OCI-LY3 (cell line): ENCODE measurements at regions not wholly inside any gene's neighbourhood (a gene's known extent, or its start where the extent isn't known, plus 50 kb on each side); places are given as distances from the start of the nearest gene placed in this dataset.

ENCODE experiments used
- H2AFZ ChIP-seq: fragments of 200-600, 300-600 bp; shearing (Covaris generic); 2 replicates; pipeline ENCODE4 v1.6.0; 2014; ENCODE audit warnings: antibody characterized with exemption, low read depth, low read length
- H3K27ac ChIP-seq: fragments of 200-600, 300-600 bp; sonication (generic); 2 replicates; pipeline ENCODE4 v1.5.1; 2014; ENCODE audit warnings: mild to moderate bottlenecking, low read length, moderate library complexity, mixed read lengths
- H3K27me3 ChIP-seq: fragments of 200-600, 300-600 bp; sonication (generic); 2 replicates; pipeline ENCODE4 v1.6.1; 2014; ENCODE audit warnings: low read depth, low read length, mixed read lengths
- H3K36me3 ChIP-seq: fragments of 200-600, 300-600 bp; sonication (generic); replicated peaks from 2 replicates; pipeline ENCODE3; 2014; ENCODE audit warnings: low read depth, low read length, mixed read lengths
- H3K4me1 ChIP-seq: fragments of 300-600, 200-600 bp; sonication (generic); 2 replicates; pipeline ENCODE4 v1.6.1; 2014; ENCODE audit warnings: low read length, mixed read lengths
- H3K4me2 ChIP-seq: fragments of 200-600, 300-600 bp; sonication (generic); 2 replicates; pipeline ENCODE4 v1.6.1; 2014; ENCODE audit warnings: low read length, mixed read lengths
- H3K4me3 ChIP-seq: fragments of 300-600, 200-600 bp; sonication (generic); 2 replicates; pipeline ENCODE4 v1.5.1; 2014; ENCODE audit warnings: antibody characterized with exemption, mild to moderate bottlenecking, low read length, moderate library complexity
- H3K79me2 ChIP-seq: fragments of 300-600, 200-600 bp; shearing (Covaris generic); 2 replicates; pipeline ENCODE4 v1.6.1; 2014; ENCODE audit warnings: mild to moderate bottlenecking, low read length, mixed read lengths
- H3K9ac ChIP-seq: fragments of 300-600, 200-600 bp; shearing (Covaris generic); 2 replicates; pipeline ENCODE4 v1.6.0; 2014; ENCODE audit warnings: mild to moderate bottlenecking, low read length, moderate library complexity
- H3K9me3 ChIP-seq: fragments of 200-600, 300-600 bp; shearing (Covaris generic); 2 replicates; pipeline ENCODE4 v1.6.1; 2014; ENCODE audit warnings: low read length, mixed read lengths; ENCODE audit not compliant: insufficient read depth
- H4K20me1 ChIP-seq: fragments of 200-600, 300-600 bp; sonication (generic); 2 replicates; pipeline ENCODE4 v1.6.1; 2016; ENCODE audit warnings: low read length, mixed read lengths; ENCODE audit not compliant: insufficient read depth
- CTCF ChIP-seq: fragments of 200-600, 300-600 bp; sonication (generic); IDR thresholded peaks from 2 replicates; pipeline ENCODE4 v1.5.1; 2014; ENCODE audit warnings: antibody characterized with exemption, low read length, low read depth
- EZH2phosphoT487 ChIP-seq: fragments of 200-600 bp; shearing (Covaris generic); IDR thresholded peaks from 2 replicates; pipeline ENCODE4 v1.6.1; 2018; ENCODE audit warnings: antibody characterized with exemption, mixed run types, low read depth

GRCh38 chr18:6575908-6576307 is 153.6 kb upstream of the ARHGAP28 start:
- H3K4me2 ChIP-seq, result no peak overlapping the region
- no peaks in the 10 kb centered on the region for H3K4me1 ChIP-seq
- no peaks in the 10 kb centered on the region for H3K9me3 ChIP-seq
- H4K20me1 ChIP-seq, result no peaks in the 10 kb centered on the region
- no peak overlapping the region for H3K27ac ChIP-seq
- no peaks in the 10 kb centered on the region for H3K27me3 ChIP-seq
- H2AFZ ChIP-seq, result no peak overlapping the region
- TF ChIP-seq EZH2phosphoT487, result no peak
- no peak for TF ChIP-seq CTCF
- no peak overlapping the region for H3K9ac ChIP-seq
- H3K79me2 ChIP-seq, result no peaks in the 10 kb centered on the region
- H3K4me3 ChIP-seq, result no peak overlapping the region
- no peaks in the 10 kb centered on the region for H3K36me3 ChIP-seq

DNA sequence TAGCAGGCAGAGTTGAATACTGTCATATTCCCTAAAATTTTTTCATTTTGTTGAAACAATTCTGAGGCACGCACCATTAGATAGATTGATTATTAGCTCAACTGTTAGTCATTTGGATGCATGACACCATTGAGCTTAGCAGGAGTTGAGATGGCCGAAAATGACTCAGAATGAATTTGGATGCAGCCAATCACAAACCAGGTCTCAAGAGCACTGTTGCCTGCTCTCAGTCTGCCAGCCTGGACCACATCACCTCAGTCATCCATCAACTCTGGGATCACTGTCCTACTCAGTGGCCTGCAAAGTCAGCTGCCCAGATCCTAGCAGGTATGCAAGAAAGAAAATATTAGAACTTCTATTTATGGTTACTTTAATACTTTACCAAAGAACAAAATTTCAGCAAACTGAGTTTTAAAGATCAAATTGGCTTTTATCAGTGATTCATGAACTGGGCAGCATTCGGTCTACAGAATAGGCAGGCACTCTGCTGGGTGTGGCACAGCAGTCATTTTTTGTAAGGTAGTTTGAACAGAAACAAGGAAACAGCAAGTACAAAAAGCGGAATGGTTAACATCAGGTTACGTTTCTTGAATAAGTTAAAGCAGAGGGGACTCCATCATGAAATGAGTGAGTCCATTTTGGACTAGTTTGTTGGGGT is 152.7 kb upstream of the ARHGAP28 start:
- no peak overlapping the region for H3K4me3 ChIP-seq
- no peak overlapping the region for H3K4me2 ChIP-seq
- H3K9me3 ChIP-seq, result no peaks in the 10 kb centered on the region
- no peak overlapping the region for H3K9ac ChIP-seq
- TF ChIP-seq EZH2phosphoT487 (no peak), CTCF (no peak)
- H3K4me1 ChIP-seq, result no peaks in the 10 kb centered on the region
- H2AFZ ChIP-seq, result no peak overlapping the region
- no peaks in the 10 kb centered on the region for H3K79me2 ChIP-seq
- H4K20me1 ChIP-seq, result no peaks in the 10 kb centered on the region
- no peaks in the 10 kb centered on the region for H3K27me3 ChIP-seq
- no peak overlapping the region for H3K27ac ChIP-seq
- H3K36me3 ChIP-seq, result no peaks in the 10 kb centered on the region

- H3K4me2 ChIP-seq, result no peak overlapping the region
- no peaks in the 10 kb centered on the region for H3K27me3 ChIP-seq
- TF ChIP-seq EZH2phosphoT487 (no peak), CTCF (no peak)
- H3K4me3 ChIP-seq, result no peak overlapping the region
- no peaks in the 10 kb centered on the region for H4K20me1 ChIP-seq
- no peaks in the 10 kb centered on the region for H3K4me1 ChIP-seq
- H3K79me2 ChIP-seq, result no peaks in the 10 kb centered on the region
- H3K9ac ChIP-seq, result no peak overlapping the region
- no peaks in the 10 kb centered on the region for H3K9me3 ChIP-seq
- H3K36me3 ChIP-seq, result no peaks in the 10 kb centered on the region
- H3K27ac ChIP-seq, result no peak overlapping the region
- no peak overlapping the region for H2AFZ ChIP-seq
Measured at GRCh38 chr18:6578686-6579085, 150.8 kb upstream of the ARHGAP28 start.

DNA sequence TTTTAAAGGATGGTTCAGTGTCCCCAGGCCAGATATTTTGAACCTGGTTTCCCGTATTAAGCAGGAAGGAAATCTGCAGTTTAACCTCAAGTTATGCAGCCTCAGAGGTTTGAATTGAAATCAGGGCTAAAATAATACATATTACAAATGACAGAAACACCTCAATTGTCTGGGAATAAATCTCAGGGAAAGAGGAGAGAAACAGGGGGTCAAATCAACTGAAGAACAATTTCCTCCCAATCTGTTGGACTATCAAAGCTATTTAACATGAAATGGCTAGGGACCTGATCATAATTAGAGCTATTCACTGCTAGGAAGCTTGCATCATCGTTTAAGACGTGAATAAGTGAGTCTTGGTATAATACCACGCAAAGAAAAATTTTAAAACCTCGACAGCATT is 150.0 kb upstream of the ARHGAP28 start:
- no peak overlapping the region for H2AFZ ChIP-seq
- H3K27ac ChIP-seq, result no peak overlapping the region
- no peaks in the 10 kb centered on the region for H3K79me2 ChIP-seq
- no peak overlapping the region for H3K9ac ChIP-seq
- TF ChIP-seq CTCF, result no peak
- TF ChIP-seq EZH2phosphoT487, result no peak
- no peaks in the 10 kb centered on the region for H3K27me3 ChIP-seq
- H4K20me1 ChIP-seq, result no peaks in the 10 kb centered on the region
- H3K9me3 ChIP-seq, result no peaks in the 10 kb centered on the region
- H3K4me3 ChIP-seq, result no peak overlapping the region
- H3K36me3 ChIP-seq, result no peaks in the 10 kb centered on the region
- no peak overlapping the region for H3K4me2 ChIP-seq
- H3K4me1 ChIP-seq, result no peaks in the 10 kb centered on the region
